ENCODE measurements at regions not wholly inside any gene's neighbourhood (a gene's known extent, or its start where the extent isn't known, plus 50 kb on each side); places are given as distances from the start of the nearest gene placed in this dataset.

- H3K36me3 ChIP-seq (ENCODE audit: control insufficient read depth in 2 of 2, extremely low read depth in 1 of 2, insufficient read depth in 2 of 2, low read length in 2 of 2), result no peaks in the 10 kb centered on the region
- dilution Hi-C loops (cut with MboI; ENCODE audit: extremely low pct_ligation_motif_present, low sequenced_read_pairs), result no loop called here
- intact Hi-C loops (cut with micrococcal nuclease), result no loop called here
- no peak overlapping the region for H3K27ac ChIP-seq (ENCODE audit: insufficient read depth, low read depth, low read length)
- no peak overlapping the region for H3K4me3 ChIP-seq (replicated peaks in 1 of 3; ENCODE audit: insufficient read depth in 1 of 3, low read depth in 1 of 3, low read length in 3 of 3)
- no peaks in the 10 kb centered on the region for H3K4me1 ChIP-seq (ENCODE audit: control insufficient read depth, extremely low read depth, insufficient read depth, low read length)
- BruUV-seq (replicated peaks), result no TSS peak
- no peak overlapping the region for H2AFZ ChIP-seq (ENCODE audit: low read depth, low read length)
- no peak overlapping the region for H3K4me2 ChIP-seq (ENCODE audit: insufficient read depth, low read length)
- no peaks in the 10 kb centered on the region for H3K79me2 ChIP-seq (ENCODE audit: control insufficient read depth, insufficient read depth, low read length)
- H3K9me1 ChIP-seq (replicated peaks; ENCODE audit: control insufficient read depth, extremely low read depth, insufficient read depth, low read length), result no peaks in the 10 kb centered on the region
- peaks cover 0 to 2% of the 10 kb centered on the region in 2 experiments for H3K27me3 ChIP-seq (ENCODE audit: control insufficient read depth in 2 of 2, insufficient read depth in 2 of 2, low read length in 2 of 2)
- no peak for TF ChIP-seq MAX (IDR thresholded peaks at IDR 0.05; ENCODE audit: insufficient read depth, insufficient read length)
- TF ChIP-seq CTCF (IDR thresholded peaks at IDR 0.05; ENCODE audit: extremely low read depth in 1 of 2, insufficient read depth in 1 of 2, low read depth in 1 of 2, low read length in 2 of 2), result no peak
- no peak for TF ChIP-seq POLR2A (IDR thresholded peaks at IDR 0.05; ENCODE audit: low read depth, low read length)
- FAIRE-seq, result no peak
- ChIA-PET POLR2A (no interaction called here), CTCF (interaction anchor here (1.0 to 1.5 kb wide), 2 partner anchors 11 to 14 kb away, joined by 3 read pairs; no protein-coding TSS in a partner anchor)
- no peaks in the 10 kb centered on the region for H3K9me3 ChIP-seq (replicated peaks; ENCODE audit: control insufficient read depth, insufficient read depth, low read length)
- H3K9ac ChIP-seq (replicated peaks; ENCODE audit: extremely low read depth, insufficient read depth, low read length), result no peak overlapping the region
- no peak for DNase-seq (ENCODE audit: low read depth, low spot score)
- no peaks in the 10 kb centered on the region for H4K20me1 ChIP-seq (replicated peaks; ENCODE audit: control insufficient read depth, extremely low read depth, insufficient read depth, low read length)
Measured at GRCh38 chr3:167913219-167913835, 177.8 kb downstream of the SERPINI1 start.

GRCh38 chr3:167909952-167910351, 174.4 kb downstream of the SERPINI1 start:
- ChIA-PET CTCF (interaction anchor here (1.2 kb wide), 1 partner anchor 28 kb away, joined by 3 read pairs; no protein-coding TSS in a partner anchor), POLR2A (no interaction called here)
- BruUV-seq (replicated peaks), result no TSS peak
- dilution Hi-C loops (cut with MboI; ENCODE audit: extremely low pct_ligation_motif_present, low sequenced_read_pairs), result no loop called here
- Histone ChIP-seq H2AFZ (ENCODE audit: low read depth, low read length) (no peak overlapping the region), H3K4me2 (ENCODE audit: insufficient read depth, low read length) (no peak overlapping the region), H3K9ac (replicated peaks; ENCODE audit: extremely low read depth, insufficient read depth, low read length) (no peak overlapping the region), H3K9me3 (replicated peaks; ENCODE audit: control insufficient read depth, insufficient read depth, low read length) (no peaks in the 10 kb centered on the region), H3K36me3 (ENCODE audit: control insufficient read depth in 2 of 2, extremely low read depth in 1 of 2, insufficient read depth in 2 of 2, low read length in 2 of 2) (no peaks in the 10 kb centered on the region), H3K27me3 (ENCODE audit: control insufficient read depth in 2 of 2, insufficient read depth in 2 of 2, low read length in 2 of 2) (peaks cover 0 to 2% of the 10 kb centered on the region in 2 experiments), H3K9me1 (replicated peaks; ENCODE audit: control insufficient read depth, extremely low read depth, insufficient read depth, low read length) (no peaks in the 10 kb centered on the region), H3K4me1 (ENCODE audit: control insufficient read depth, extremely low read depth, insufficient read depth, low read length) (no peaks in the 10 kb centered on the region), H3K27ac (ENCODE audit: insufficient read depth, low read depth, low read length) (no peak overlapping the region), H3K4me3 (replicated peaks in 1 of 3; ENCODE audit: insufficient read depth in 1 of 3, low read depth in 1 of 3, low read length in 3 of 3) (no peak overlapping the region), H4K20me1 (replicated peaks; ENCODE audit: control insufficient read depth, extremely low read depth, insufficient read depth, low read length) (no peaks in the 10 kb centered on the region), H3K79me2 (ENCODE audit: control insufficient read depth, insufficient read depth, low read length) (no peaks in the 10 kb centered on the region)
- DNase-seq (ENCODE audit: low read depth, low spot score) (no peak), FAIRE-seq (no peak)
- intact Hi-C loops (cut with micrococcal nuclease), result no loop called here
- TF ChIP-seq EZH2 (IDR thresholded peaks at IDR 0.05; ENCODE audit: borderline replicate concordance, low read depth, low read length, severe bottlenecking) (no peak), MYC (IDR thresholded peaks at IDR 0.05; ENCODE audit: low read depth, low read length) (no peak), POLR2A (IDR thresholded peaks at IDR 0.05; ENCODE audit: low read depth, low read length) (no peak), JUN (IDR thresholded peaks at IDR 0.05; ENCODE audit: borderline replicate concordance, insufficient read depth, insufficient read length, low read depth) (no peak), GATA2 (IDR thresholded peaks at IDR 0.05; ENCODE audit: insufficient read depth, insufficient read length, low read depth, low read length) (no peak), POLR2AphosphoS5 (IDR thresholded peaks at IDR 0.05; ENCODE audit: insufficient read depth, low read depth, low read length) (no peak), FOS (IDR thresholded peaks at IDR 0.05; ENCODE audit: borderline replicate concordance, insufficient read depth, low read length) (no peak), MAX (IDR thresholded peaks at IDR 0.05; ENCODE audit: insufficient read depth, insufficient read length) (no peak), CTCF (IDR thresholded peaks at IDR 0.05; ENCODE audit: extremely low read depth in 1 of 2, insufficient read depth in 1 of 2, low read depth in 1 of 2, low read length in 2 of 2) (no peak)

Measured in endothelial cell of umbilical vein (primary cell).